ENCODE measurements at regions not wholly inside any gene's neighbourhood (a gene's known extent, or its start where the extent isn't known, plus 50 kb on each side); places are given as distances from the start of the nearest gene placed in this dataset.
"Not testable (repeated sequence)": the region's sequence is repeated elsewhere in the genome, so short reads cannot be mapped to it uniquely, and the experiment has no call there.

GRCh38 chrY:18650746-18651145 lies 104.2 kb downstream of the HSFY1 start:
- Histone ChIP-seq H3K4me1 (ENCODE audit: control insufficient read depth in 5 of 5, insufficient read depth in 5 of 5, low read length in 5 of 5) (no peaks in the 10 kb centered on the region), H3K9ac (ENCODE audit: insufficient read depth in 1 of 2, low read length in 2 of 2) (no peak overlapping the region), H3K9me3 (ENCODE audit: control insufficient read depth in 4 of 4, insufficient read depth in 3 of 4, low read length in 3 of 4) (no peaks in the 10 kb centered on the region), H3K4me3 (no peak overlapping the region), H3K27ac (ENCODE audit: low read depth in 1 of 2, low read length in 1 of 2) (no peak overlapping the region), H3K36me3 (ENCODE audit: control insufficient read depth in 4 of 4, insufficient read depth in 4 of 4, low read length in 4 of 4) (no peaks in the 10 kb centered on the region), H3K27me3 (ENCODE audit: control insufficient read depth in 3 of 3, insufficient read depth in 3 of 3, low read length in 2 of 3) (no peaks in the 10 kb centered on the region)
- DNase-seq (no peak), ATAC-seq (ENCODE audit: insufficient read depth, low FRiP score) (no peak)
- no peak for TF ChIP-seq CTCF (IDR thresholded peaks at IDR 0.05; ENCODE audit: control extremely low read depth, extremely low read depth)
- WGBS, 2 donors, result 81% methylated on average over 2 of the region's 2 CpGs; no CpG with 5 or more reads in 1 of the 2 donors

DNA sequence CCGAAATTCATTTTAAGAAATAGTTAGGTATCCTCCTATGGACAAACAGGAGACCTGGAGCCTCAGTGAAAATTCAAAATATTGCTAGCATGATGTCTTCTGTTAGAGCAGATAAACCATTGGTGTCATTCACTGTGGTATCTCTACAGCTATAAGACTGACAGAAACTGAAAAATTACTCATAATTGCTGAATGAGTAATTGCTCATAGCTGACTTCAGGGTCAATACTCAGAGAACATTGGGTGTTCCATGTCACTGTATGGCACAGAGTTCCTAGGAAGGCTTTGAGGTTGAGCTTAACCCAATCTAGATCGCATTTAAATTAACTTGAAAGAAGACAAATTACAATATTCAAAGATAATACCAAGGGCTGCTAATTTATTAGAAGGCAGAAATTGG lies 109.0 kb downstream of the HSFY2 start:
- no peaks in the 10 kb centered on the region for H3K36me3 ChIP-seq (ENCODE audit: control insufficient read depth in 4 of 4, insufficient read depth in 4 of 4, low read length in 4 of 4)
- ATAC-seq (ENCODE audit: insufficient read depth, low FRiP score) (no peak), DNase-seq (no peak)
- no peak overlapping the region for H3K9ac ChIP-seq (ENCODE audit: insufficient read depth in 1 of 2, low read length in 2 of 2)
- H3K27me3 ChIP-seq (ENCODE audit: control insufficient read depth in 3 of 3, insufficient read depth in 3 of 3, low read length in 2 of 3), result no peaks in the 10 kb centered on the region
- H3K27ac ChIP-seq (ENCODE audit: low read depth in 1 of 2, low read length in 1 of 2), result no peak overlapping the region
- no peak overlapping the region for H3K4me3 ChIP-seq
- no peaks in the 10 kb centered on the region for H3K9me3 ChIP-seq (ENCODE audit: control insufficient read depth in 4 of 4, insufficient read depth in 3 of 4, low read length in 3 of 4)
- 77% methylated on average over 2 of the region's 2 CpGs; no CpG with 5 or more reads in 1 of the 2 donors for WGBS, 2 donors
- no peak for TF ChIP-seq CTCF (IDR thresholded peaks at IDR 0.05; ENCODE audit: control extremely low read depth, extremely low read depth)
- H3K4me1 ChIP-seq (ENCODE audit: control insufficient read depth in 5 of 5, insufficient read depth in 5 of 5, low read length in 5 of 5), result no peaks in the 10 kb centered on the region

GRCh38 chrY:18669790-18670189 lies 103.7 kb downstream of the HSFY2 start:
- no peaks in the 10 kb centered on the region for H3K27me3 ChIP-seq (ENCODE audit: control insufficient read depth in 3 of 3, insufficient read depth in 3 of 3, low read length in 2 of 3)
- DNase-seq, result peak in 1 of 3 donors; percentile 33
- no peak for TF ChIP-seq CTCF (IDR thresholded peaks at IDR 0.05; ENCODE audit: control extremely low read depth, extremely low read depth)
- no peaks in the 10 kb centered on the region for H3K36me3 ChIP-seq (ENCODE audit: control insufficient read depth in 4 of 4, insufficient read depth in 4 of 4, low read length in 4 of 4)
- no peak overlapping the region for H3K9ac ChIP-seq (ENCODE audit: insufficient read depth in 1 of 2, low read length in 2 of 2)
- no peak overlapping the region for H3K4me3 ChIP-seq
- ATAC-seq (ENCODE audit: insufficient read depth, low FRiP score), result no peak
- H3K4me1 ChIP-seq (ENCODE audit: control insufficient read depth in 5 of 5, insufficient read depth in 5 of 5, low read length in 5 of 5), result no peaks in the 10 kb centered on the region
- WGBS, 2 donors, result 24% methylated on average over 6 of the region's 6 CpGs; no CpG with 5 or more reads in 1 of the 2 donors
- H3K27ac ChIP-seq (ENCODE audit: low read depth in 1 of 2, low read length in 1 of 2), result no peak overlapping the region
- H3K9me3 ChIP-seq (ENCODE audit: control insufficient read depth in 4 of 4, insufficient read depth in 3 of 4, low read length in 3 of 4), result no peaks in the 10 kb centered on the region

DNA sequence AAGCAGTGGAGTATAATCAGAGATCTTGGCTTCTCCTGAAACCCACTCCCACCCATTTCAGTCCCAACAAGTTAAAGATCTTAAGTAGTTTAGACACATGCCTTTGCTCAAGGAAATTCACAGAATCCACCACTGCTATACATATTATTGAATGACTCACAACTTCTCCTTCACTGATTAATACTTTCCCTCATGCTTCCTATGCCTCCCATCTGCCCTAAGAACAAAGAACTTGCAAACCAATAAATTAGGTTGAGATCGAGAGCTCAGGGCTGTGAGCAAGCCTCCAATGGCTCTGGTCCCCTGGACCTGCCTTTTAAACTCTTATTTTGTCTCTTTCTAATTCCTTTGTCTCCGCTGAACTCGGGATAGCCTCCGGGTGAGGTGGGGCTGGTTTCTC lies 101.6 kb downstream of the HSFY2 start:
- no peak for ATAC-seq (ENCODE audit: insufficient read depth, low FRiP score)
- DNase-seq, result no peak
- no peak for TF ChIP-seq CTCF (IDR thresholded peaks at IDR 0.05; ENCODE audit: control extremely low read depth, extremely low read depth)

DNA sequence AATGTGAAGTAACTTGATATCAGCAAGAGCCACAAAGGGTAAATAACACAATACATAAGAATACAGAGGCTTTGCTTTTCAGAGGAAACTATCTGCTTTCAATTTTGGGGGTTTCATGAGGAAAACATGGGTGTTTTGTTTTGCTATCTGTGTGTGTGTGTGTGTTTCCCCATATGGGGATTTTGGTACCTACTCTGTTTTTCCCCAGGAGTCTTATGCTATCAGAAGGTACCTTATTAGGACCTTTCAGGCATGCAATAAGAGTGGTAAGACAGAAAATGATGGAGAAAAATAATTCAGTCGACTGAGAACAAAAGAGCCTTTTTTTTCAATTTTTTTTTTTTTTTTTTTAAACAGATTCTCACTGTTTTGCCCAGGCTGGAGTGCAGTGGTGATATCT lies 87.5 kb downstream of the HSFY2 start:
- H3K27ac ChIP-seq (ENCODE audit: low read depth in 1 of 2, low read length in 1 of 2), result not testable (repeated sequence)

More for the DNA sequence above, 101.6 kb downstream of the HSFY2 start:
- Histone ChIP-seq H3K4me3 (no peak overlapping the region), H3K36me3 (ENCODE audit: control insufficient read depth in 4 of 4, insufficient read depth in 4 of 4, low read length in 4 of 4) (no peaks in the 10 kb centered on the region), H3K9ac (ENCODE audit: insufficient read depth in 1 of 2, low read length in 2 of 2) (no peak overlapping the region), H3K4me1 (ENCODE audit: control insufficient read depth in 5 of 5, insufficient read depth in 5 of 5, low read length in 5 of 5) (no peaks in the 10 kb centered on the region), H3K27ac (ENCODE audit: low read depth in 1 of 2, low read length in 1 of 2) (no peak overlapping the region), H3K27me3 (ENCODE audit: control insufficient read depth in 3 of 3, insufficient read depth in 3 of 3, low read length in 2 of 3) (no peaks in the 10 kb centered on the region), H3K9me3 (ENCODE audit: control insufficient read depth in 4 of 4, insufficient read depth in 3 of 4, low read length in 3 of 4) (no peaks in the 10 kb centered on the region)
- WGBS, 2 donors, result 87% methylated on average over 3 of the region's 4 CpGs; no CpG with 5 or more reads in 1 of the 2 donors

GRCh38 chrY:18688362-18688761 lies 85.2 kb downstream of the HSFY2 start:
- ATAC-seq (ENCODE audit: insufficient read depth, low FRiP score); H3K4me1 ChIP-seq (ENCODE audit: control insufficient read depth in 5 of 5, insufficient read depth in 5 of 5, low read length in 5 of 5); H3K9me3 ChIP-seq (ENCODE audit: control insufficient read depth in 4 of 4, insufficient read depth in 3 of 4, low read length in 3 of 4); H3K27ac ChIP-seq (ENCODE audit: low read depth in 1 of 2, low read length in 1 of 2); H3K4me3 ChIP-seq; H3K9ac ChIP-seq (ENCODE audit: insufficient read depth in 1 of 2, low read length in 2 of 2); DNase-seq; H3K36me3 ChIP-seq (ENCODE audit: control insufficient read depth in 4 of 4, insufficient read depth in 4 of 4, low read length in 4 of 4); H3K27me3 ChIP-seq (ENCODE audit: control insufficient read depth in 3 of 3, insufficient read depth in 3 of 3, low read length in 2 of 3): not testable (repeated sequence)
- no CpG with 5 or more reads among the region's 6 CpGs for WGBS, 2 donors

More for the DNA sequence above, 87.5 kb downstream of the HSFY2 start:
- H3K9me3 ChIP-seq (ENCODE audit: control insufficient read depth in 4 of 4, insufficient read depth in 3 of 4, low read length in 3 of 4); H3K9ac ChIP-seq (ENCODE audit: insufficient read depth in 1 of 2, low read length in 2 of 2); H3K36me3 ChIP-seq (ENCODE audit: control insufficient read depth in 4 of 4, insufficient read depth in 4 of 4, low read length in 4 of 4); H3K4me1 ChIP-seq (ENCODE audit: control insufficient read depth in 5 of 5, insufficient read depth in 5 of 5, low read length in 5 of 5); DNase-seq; H3K27me3 ChIP-seq (ENCODE audit: control insufficient read depth in 3 of 3, insufficient read depth in 3 of 3, low read length in 2 of 3); H3K4me3 ChIP-seq; ATAC-seq (ENCODE audit: insufficient read depth, low FRiP score): not testable (repeated sequence)
- no CpG with 5 or more reads among the region's 1 CpG for WGBS, 2 donors

All from lung (tissue), 11 donors.